A673 (cell line): ENCODE measurements at regions not wholly inside any gene's neighbourhood (a gene's known extent, or its start where the extent isn't known, plus 50 kb on each side); places are given as distances from the start of the nearest gene placed in this dataset.

Source experiments
- BruUV-seq: library from RNA; stranded (reverse); fragments of 400-500 nt; replicated peaks from 2 replicates; lab custom pipeline; 2021; lab: Mats Ljungman, UMichigan
- CTCF ChIA-PET: fragments of 300-600 bp; sonication (Branson Sonifier 250); formaldehyde crosslinking; loops from one replicate; lab custom pipeline; 2022; ENCODE audit warnings: antibody characterized with exemption; lab: Charles Lee
- POLR2A ChIA-PET: fragments of 300-600 bp; sonication (Branson Sonifier 250); formaldehyde crosslinking; loops from one replicate; lab custom pipeline; 2022; ENCODE audit warnings: antibody characterized with exemption; ENCODE audit not compliant: low non-redundant PET; lab: Charles Lee
- DNase-seq: peaks from one replicate; pipeline ENCODE4 v3.0.0-alpha.2; 2015; ENCODE audit warnings: low spot score
- H3K27ac ChIP-seq: fragments of 200-600 bp; sonication (generic); 2 replicates; pipeline ENCODE4 v1.5.1; 2016; ENCODE audit warnings: mixed run types, low read depth, mild to moderate bottlenecking, mixed read lengths, antibody characterized with exemption, low read length; ENCODE audit not compliant: poor library complexity, severe bottlenecking
- H3K27me3 ChIP-seq: fragments of 200-600 bp; sonication (generic); replicated peaks from 2 replicates; pipeline ENCODE4 v1.6.1; 2017; ENCODE audit warnings: mixed run types, low read depth, mild to moderate bottlenecking, mixed read lengths, antibody characterized with exemption, low read length; ENCODE audit not compliant: insufficient read depth, poor library complexity
- H3K36me3 ChIP-seq: fragments of 200-600 bp; sonication (generic); 2 replicates; pipeline ENCODE4 v1.6.1; 2016; ENCODE audit warnings: mixed run types, mild to moderate bottlenecking, mixed read lengths, antibody characterized with exemption, low read length; ENCODE audit not compliant: insufficient read depth, poor library complexity, severe bottlenecking
- H3K4me1 ChIP-seq: fragments of 200-600 bp; sonication (generic); 2 replicates; pipeline ENCODE4 v1.6.1; 2017; ENCODE audit warnings: mixed run types, mild to moderate bottlenecking, mixed read lengths, antibody characterized with exemption, low read length; ENCODE audit not compliant: insufficient read depth, poor library complexity, severe bottlenecking
- H3K4me3 ChIP-seq: fragments of 200-600 bp; sonication (generic); 2 replicates; pipeline ENCODE4 v1.5.1; 2016; ENCODE audit warnings: low read depth, mixed run types, mild to moderate bottlenecking, mixed read lengths, low read length; ENCODE audit not compliant: poor library complexity, severe bottlenecking
- H3K9me3 ChIP-seq: fragments of 200-600 bp; sonication (generic); 2 replicates; pipeline ENCODE4 v1.6.1; 2016; ENCODE audit warnings: mixed run types, low read depth, mild to moderate bottlenecking, mixed read lengths, antibody characterized with exemption, low read length; ENCODE audit not compliant: poor library complexity, severe bottlenecking
- EZH2 ChIP-seq: fragments of 200-600 bp; sonication (generic); IDR thresholded peaks from 2 replicates; pipeline ENCODE4 v1.6.1; 2017; ENCODE audit warnings: borderline replicate concordance, low read depth, mild to moderate bottlenecking, mixed read lengths, antibody characterized with exemption, low read length; ENCODE audit not compliant: poor library complexity, severe bottlenecking
- intact Hi-C: fragments of 100-400 bp; cut with micrococcal nuclease; formaldehyde crosslinking; loops from one replicate; pipeline ENCODE4 v1.10.0; 2022; ENCODE audit not compliant: unreplicated experiment
- TF ChIP-seq, protein P1 (sequence below): fragments of 300-800, 200-600 bp; sonication (generic); conservative IDR thresholded peaks from 2 replicates; pipeline ENCODE4 v1.5.1; 2017; ENCODE audit warnings: low read depth, mild to moderate bottlenecking, antibody characterized with exemption, low read length, moderate library complexity, mixed read lengths

DNA sequence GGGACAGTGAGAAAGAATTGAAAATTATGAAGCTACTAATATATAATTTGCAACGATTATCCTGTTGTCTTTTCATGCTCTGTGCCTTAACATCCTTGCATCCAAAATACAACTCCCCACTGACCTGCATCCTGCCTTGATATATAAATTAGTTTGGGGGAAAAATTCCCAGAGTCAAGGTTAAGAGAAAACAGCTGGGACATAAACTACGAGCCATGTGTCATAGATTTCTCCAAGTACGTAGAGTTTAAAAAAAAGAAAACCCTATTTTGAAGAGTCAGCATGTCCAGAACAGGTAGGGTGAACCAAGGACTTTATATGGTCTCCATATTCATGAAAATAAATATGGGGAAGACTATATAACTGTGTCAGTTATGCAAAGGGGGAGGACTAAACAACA, 123.8 kb upstream of the MARCKS start:
- no TSS peak for BruUV-seq
- POLR2A ChIA-PET = no interaction called here
- H3K36me3 ChIP-seq = no peaks in the 10 kb centered on the region
- no peak overlapping the region for H3K27ac ChIP-seq
- CTCF ChIA-PET = no interaction called here
- intact Hi-C loops = no loop called here
- H3K9me3 ChIP-seq = no peaks in the 10 kb centered on the region
- H3K4me3 ChIP-seq = no peak overlapping the region
- TF ChIP-seq, protein P1, sequence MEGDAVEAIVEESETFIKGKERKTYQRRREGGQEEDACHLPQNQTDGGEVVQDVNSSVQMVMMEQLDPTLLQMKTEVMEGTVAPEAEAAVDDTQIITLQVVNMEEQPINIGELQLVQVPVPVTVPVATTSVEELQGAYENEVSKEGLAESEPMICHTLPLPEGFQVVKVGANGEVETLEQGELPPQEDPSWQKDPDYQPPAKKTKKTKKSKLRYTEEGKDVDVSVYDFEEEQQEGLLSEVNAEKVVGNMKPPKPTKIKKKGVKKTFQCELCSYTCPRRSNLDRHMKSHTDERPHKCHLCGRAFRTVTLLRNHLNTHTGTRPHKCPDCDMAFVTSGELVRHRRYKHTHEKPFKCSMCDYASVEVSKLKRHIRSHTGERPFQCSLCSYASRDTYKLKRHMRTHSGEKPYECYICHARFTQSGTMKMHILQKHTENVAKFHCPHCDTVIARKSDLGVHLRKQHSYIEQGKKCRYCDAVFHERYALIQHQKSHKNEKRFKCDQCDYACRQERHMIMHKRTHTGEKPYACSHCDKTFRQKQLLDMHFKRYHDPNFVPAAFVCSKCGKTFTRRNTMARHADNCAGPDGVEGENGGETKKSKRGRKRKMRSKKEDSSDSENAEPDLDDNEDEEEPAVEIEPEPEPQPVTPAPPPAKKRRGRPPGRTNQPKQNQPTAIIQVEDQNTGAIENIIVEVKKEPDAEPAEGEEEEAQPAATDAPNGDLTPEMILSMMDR = no peak
- no peak for TF ChIP-seq EZH2
- H3K4me1 ChIP-seq = peaks cover 24% of the 10 kb centered on the region
- DNase-seq = no peak
- H3K27me3 ChIP-seq = no peaks in the 10 kb centered on the region

DNA sequence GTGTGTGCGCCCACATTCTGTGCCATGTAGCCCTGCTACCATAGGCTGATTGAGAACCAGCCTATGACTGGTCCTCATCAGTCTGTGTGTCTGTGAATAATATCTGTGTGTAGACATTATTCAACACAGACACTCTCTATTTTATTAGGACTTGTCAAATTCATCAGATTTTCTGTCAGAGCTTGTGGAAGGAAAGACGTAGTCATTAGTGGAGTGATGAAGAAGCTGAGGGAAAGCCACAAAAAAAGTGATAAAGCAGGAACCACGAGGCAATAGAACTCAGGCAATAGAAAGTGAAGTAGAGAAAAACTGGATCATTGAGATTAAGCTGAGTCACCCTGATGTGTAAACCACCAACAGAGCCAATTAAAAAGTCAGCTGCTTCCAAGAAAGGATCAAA, 122.2 kb upstream of the MARCKS start:
- POLR2A ChIA-PET = no interaction called here
- peak overlapping the region; percentile 57 for H3K27ac ChIP-seq

DNA sequence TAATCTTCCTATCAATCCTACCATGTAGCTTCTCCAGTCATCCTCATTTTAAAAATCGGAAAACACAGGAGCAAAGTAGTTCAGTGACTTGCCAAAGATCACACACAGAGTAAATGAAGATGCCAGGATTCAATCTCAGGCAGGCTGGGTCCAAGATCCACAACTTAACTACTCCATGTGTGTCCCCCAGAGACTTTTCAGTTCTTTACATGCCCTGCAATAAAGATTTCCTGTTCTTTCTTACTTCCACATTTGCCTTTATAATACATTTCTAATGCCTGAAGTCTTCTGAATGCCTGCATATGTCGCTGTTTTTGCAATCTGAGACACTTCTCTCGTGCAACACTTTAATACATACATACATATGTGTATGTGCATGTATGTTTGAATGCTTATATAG, 121.7 kb upstream of the MARCKS start:
- BruUV-seq = no TSS peak
- H3K27me3 ChIP-seq = no peaks in the 10 kb centered on the region
- intact Hi-C loops = no loop called here
- peaks cover 24% of the 10 kb centered on the region for H3K4me1 ChIP-seq
- H3K9me3 ChIP-seq = no peaks in the 10 kb centered on the region
- TF ChIP-seq, protein P1 = no peak
- TF ChIP-seq EZH2 = no peak
- H3K36me3 ChIP-seq = no peaks in the 10 kb centered on the region
- peak overlapping the region; percentile 57 for H3K27ac ChIP-seq
- ChIA-PET POLR2A (no interaction called here), CTCF (no interaction called here)
- DNase-seq = peak; percentile 77
- H3K4me3 ChIP-seq = no peak overlapping the region

More for the DNA sequence above, 122.2 kb upstream of the MARCKS start:
- BruUV-seq = TSS peak; percentile 93
- Histone ChIP-seq H3K27me3 (no peaks in the 10 kb centered on the region), H3K9me3 (no peaks in the 10 kb centered on the region), H3K4me1 (peaks cover 24% of the 10 kb centered on the region), H3K4me3 (no peak overlapping the region), H3K36me3 (no peaks in the 10 kb centered on the region)
- DNase-seq = peak; percentile 59
- TF ChIP-seq, protein P1 = no peak
- no peak for TF ChIP-seq EZH2
- CTCF ChIA-PET = no interaction called here
- intact Hi-C loops = no loop called here
